LNCaP clone FGC (cell line): ENCODE measurements at regions not wholly inside any gene's neighbourhood (a gene's known extent, or its start where the extent isn't known, plus 50 kb on each side); places are given as distances from the start of the nearest gene placed in this dataset.
A peak's percentile ranks its signal among the peaks of the same experiment; 100 is the strongest.

ENCODE experiments used
- DNase-seq: peaks from one replicate; pipeline ENCODE4 v3.0.0-alpha.2; 2011; ENCODE audit warnings: low read depth
- H3K4me3 ChIP-seq: 2 replicates; pipeline ENCODE4 v1.5.1; 2011; ENCODE audit warnings: mild to moderate bottlenecking, low read depth, low read length, control low read depth
- TF ChIP-seq, protein P1 (sequence below): IDR thresholded peaks from 2 replicates; pipeline ENCODE4 v1.5.1; 2012; ENCODE audit warnings: mild to moderate bottlenecking; ENCODE audit not compliant: control insufficient read depth, insufficient read depth; ENCODE audit errors: extremely low read depth

DNA sequence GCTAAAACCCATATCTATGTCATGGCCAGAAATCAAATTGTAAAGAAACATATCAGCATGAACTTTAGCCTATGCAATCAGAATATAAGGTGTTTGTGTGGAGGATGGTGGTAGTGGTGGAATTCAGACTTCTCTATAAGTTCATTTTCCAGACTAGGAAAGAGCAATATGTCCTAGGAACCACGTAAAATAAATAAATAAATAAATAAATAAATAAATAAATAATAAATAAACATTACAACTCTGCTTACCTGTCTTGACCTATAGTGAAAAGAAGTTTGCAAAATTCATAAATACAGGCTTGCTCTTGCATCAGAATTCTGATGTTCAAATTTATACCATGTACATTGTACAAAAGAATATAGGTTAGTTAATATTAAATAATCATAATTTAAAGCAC lies 1382.6 kb upstream of the ADGRL2 start:
- no peak overlapping the region for H3K4me3 ChIP-seq
- TF ChIP-seq, protein P1, sequence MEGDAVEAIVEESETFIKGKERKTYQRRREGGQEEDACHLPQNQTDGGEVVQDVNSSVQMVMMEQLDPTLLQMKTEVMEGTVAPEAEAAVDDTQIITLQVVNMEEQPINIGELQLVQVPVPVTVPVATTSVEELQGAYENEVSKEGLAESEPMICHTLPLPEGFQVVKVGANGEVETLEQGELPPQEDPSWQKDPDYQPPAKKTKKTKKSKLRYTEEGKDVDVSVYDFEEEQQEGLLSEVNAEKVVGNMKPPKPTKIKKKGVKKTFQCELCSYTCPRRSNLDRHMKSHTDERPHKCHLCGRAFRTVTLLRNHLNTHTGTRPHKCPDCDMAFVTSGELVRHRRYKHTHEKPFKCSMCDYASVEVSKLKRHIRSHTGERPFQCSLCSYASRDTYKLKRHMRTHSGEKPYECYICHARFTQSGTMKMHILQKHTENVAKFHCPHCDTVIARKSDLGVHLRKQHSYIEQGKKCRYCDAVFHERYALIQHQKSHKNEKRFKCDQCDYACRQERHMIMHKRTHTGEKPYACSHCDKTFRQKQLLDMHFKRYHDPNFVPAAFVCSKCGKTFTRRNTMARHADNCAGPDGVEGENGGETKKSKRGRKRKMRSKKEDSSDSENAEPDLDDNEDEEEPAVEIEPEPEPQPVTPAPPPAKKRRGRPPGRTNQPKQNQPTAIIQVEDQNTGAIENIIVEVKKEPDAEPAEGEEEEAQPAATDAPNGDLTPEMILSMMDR: no peak

DNA sequence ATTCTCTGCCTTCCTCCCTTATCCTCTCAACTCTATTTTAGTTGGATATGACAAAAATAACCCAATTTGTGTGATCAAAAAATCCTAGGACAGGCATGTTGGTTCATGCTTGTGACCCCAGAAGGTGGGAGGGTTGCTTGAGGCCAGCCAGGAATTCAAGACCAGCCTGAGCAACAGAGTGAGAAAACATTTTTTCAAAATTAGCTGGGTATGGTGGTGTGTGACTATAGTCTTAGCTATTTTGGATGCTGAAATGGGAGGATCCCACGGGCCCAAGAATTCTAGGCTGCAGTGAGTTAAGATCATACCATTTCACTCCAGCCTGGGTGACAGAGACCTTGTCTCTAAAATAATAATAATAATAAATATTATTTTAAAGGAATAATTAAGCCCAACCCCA lies 1383.1 kb upstream of the ADGRL2 start:
- no peak overlapping the region for H3K4me3 ChIP-seq
- TF ChIP-seq, protein P1: no peak
- DNase-seq: no peak

More for the DNA sequence above, 1382.6 kb upstream of the ADGRL2 start:
- no peak for DNase-seq

DNA sequence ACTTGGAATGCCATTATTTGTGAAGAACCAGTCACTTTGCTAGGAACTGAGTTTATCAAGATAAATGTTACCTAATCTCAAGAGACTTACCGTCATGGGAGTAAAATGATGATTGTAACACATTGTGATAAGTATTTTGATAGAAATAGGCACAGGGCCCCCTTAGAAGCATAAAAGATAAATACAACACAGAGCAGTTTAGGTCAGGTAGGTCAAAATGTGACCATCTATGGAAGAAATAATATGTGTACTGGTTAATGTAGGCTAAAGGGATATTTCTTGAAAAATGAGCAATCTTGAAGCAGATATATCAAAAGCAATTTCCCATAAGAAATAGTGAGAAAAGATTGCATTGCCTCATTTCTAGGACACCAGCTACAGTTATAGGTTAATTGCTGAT lies 1386.8 kb upstream of the ADGRL2 start:
- no peak overlapping the region for H3K4me3 ChIP-seq
- TF ChIP-seq, protein P1: no peak
- DNase-seq: no peak

DNA sequence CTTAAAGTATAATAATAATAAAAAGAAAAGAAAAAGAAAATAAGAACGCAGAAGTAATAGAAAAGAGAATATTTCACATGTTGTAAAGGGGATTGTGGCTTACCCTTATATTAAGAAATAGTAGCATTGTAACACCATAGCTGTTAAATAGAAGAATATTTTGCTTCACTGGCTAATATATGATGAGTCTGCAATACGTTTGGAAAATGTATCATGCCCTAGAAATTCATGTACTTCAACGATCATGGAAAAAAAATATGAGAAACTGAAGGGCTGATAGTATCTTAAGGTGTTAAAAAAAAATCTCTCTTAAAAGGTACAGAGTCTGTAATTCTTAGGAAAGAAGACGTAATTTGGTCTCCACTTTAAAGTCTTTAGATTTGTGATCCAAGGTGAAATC lies 1390.5 kb upstream of the ADGRL2 start:
- no peak for DNase-seq
- TF ChIP-seq, protein P1: no peak

DNA sequence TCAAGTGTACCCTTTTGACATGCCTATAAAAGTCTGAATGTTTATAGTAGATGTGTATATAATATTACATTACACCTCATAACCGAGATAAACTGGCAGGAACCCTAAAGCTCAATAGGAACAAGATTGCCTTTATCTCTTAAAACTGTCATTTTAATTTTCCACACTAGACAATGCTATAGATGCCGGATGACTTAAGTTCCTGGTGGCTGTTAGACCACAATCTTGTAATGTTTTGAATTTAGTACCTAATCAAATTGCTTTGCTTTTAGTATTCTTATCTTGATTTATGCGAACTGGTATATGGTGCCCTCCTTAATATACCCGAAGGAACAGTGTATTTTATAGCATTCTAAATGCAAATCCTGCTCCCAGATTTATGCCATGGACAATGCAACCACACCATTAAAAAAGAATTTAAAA lies 1397.0 kb upstream of the ADGRL4 start:
- H3K4me3 ChIP-seq: no peak overlapping the region
- peak; percentile 89 for DNase-seq
- TF ChIP-seq, protein P1: no peak

More for the DNA sequence above, 1390.5 kb upstream of the ADGRL2 start:
- H3K4me3 ChIP-seq: no peak overlapping the region

DNA sequence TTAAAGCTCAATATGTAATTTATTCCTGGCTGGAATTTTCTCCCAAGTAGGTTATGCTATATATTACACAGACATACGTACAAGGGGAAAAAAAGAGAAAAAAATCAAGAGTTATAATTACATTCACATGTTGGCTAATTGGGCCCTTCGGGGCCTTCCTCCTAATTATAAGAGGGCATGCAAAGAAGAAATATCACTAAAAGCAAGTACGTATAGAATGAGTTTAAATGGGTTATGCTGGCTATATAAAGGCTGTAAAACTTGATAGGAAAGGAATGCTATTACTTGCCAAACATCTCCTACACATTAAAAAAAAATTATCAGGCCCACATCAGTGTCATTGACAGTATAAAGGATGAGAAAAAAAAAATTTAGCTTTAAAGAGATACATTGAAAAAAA lies 1396.1 kb upstream of the ADGRL4 start:
- TF ChIP-seq, protein P1: no peak
- no peak for DNase-seq
- H3K4me3 ChIP-seq: no peak overlapping the region

DNA sequence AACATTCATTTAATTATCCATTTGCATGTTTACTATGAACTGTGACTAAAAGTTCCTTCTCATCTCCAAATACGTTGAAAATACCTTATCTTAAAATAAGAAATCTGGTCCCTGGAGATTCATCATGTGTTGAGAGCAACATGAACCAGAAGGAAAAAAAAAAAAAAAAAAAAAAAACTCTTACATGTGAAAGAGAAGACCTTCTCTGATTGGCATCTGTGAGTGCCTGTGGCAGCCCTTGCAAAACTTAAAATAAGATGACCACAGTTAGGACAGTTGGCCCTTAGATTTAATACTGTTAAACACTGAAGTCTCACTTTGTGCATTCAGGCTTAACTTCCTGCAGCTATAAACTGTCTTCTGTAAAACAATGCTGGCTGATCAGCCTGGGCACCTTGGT lies 1395.2 kb upstream of the ADGRL4 start:
- no peak for DNase-seq
- TF ChIP-seq, protein P1: no peak
- H3K4me3 ChIP-seq: no peak overlapping the region
